BJ (cell line): ENCODE measurements at regions not wholly inside any gene's neighbourhood (a gene's known extent, or its start where the extent isn't known, plus 50 kb on each side); places are given as distances from the start of the nearest gene placed in this dataset.

Experiments used
- CTCF ChIA-PET: fragments of 350-600 bp; formaldehyde crosslinking; extraction: SDS; loops from one replicate; lab custom pipeline; 2021; ENCODE audit warnings: antibody characterized with exemption, inconsistent platforms; lab: Yijun Ruan, JAX
- POLR2A ChIA-PET: fragments of 300-600 bp; sonication (Branson Sonifier 250); formaldehyde crosslinking; extraction: SDS; loops from one replicate; lab custom pipeline; 2021; ENCODE audit warnings: antibody characterized with exemption; lab: Charles Lee
- DNase-seq: peaks from one replicate; pipeline ENCODE4 v3.0.0-alpha.2; 2011; ENCODE audit warnings: low read depth
- H3K27me3 ChIP-seq: 2 replicates; pipeline ENCODE4 v1.6.0; 2011; ENCODE audit warnings: low read length; ENCODE audit not compliant: control insufficient read depth, insufficient read depth
- H3K36me3 ChIP-seq: 2 replicates; pipeline ENCODE4 v1.5.1; 2011; ENCODE audit warnings: low read length; ENCODE audit not compliant: control insufficient read depth, insufficient read depth
- H3K4me3 ChIP-seq: 2 replicates; pipeline ENCODE4 v1.5.1; 2011; ENCODE audit warnings: low read depth, mild to moderate bottlenecking, control low read depth, low read length
- TF ChIP-seq, protein P1 (sequence below): IDR thresholded peaks from 2 replicates; pipeline ENCODE4 v1.5.1; 2011; ENCODE audit warnings: low read depth, mild to moderate bottlenecking, control low read depth, inconsistent platforms, low read length, moderate library complexity; ENCODE audit not compliant: insufficient read depth

DNA sequence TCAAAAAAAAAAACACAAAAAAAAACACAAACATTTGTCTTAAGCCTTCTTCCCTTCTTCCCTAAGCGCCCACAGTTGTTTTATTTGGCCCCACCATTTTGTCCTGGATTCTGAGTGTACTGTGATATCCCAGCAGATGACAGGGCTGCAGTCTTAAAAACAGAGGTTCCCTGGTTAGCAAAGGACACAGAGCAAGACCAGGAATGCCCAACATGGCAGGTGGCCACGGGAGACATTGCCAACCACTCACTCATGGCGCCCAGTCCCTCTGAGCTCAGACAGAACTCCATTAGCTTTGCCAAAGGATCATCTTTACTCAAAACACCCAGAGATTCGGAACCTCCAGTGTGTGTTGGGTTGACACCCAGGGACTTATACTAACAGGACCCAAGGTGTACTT, 249.3 kb downstream of the MRTFB start:
- Histone ChIP-seq H3K4me3 (no peak overlapping the region), H3K36me3 (peaks cover 3% of the 10 kb centered on the region; the same call in 1 of the 2 replicates), H3K27me3 (no peaks in the 10 kb centered on the region)
- POLR2A ChIA-PET = no interaction called here
- TF ChIP-seq, protein P1, sequence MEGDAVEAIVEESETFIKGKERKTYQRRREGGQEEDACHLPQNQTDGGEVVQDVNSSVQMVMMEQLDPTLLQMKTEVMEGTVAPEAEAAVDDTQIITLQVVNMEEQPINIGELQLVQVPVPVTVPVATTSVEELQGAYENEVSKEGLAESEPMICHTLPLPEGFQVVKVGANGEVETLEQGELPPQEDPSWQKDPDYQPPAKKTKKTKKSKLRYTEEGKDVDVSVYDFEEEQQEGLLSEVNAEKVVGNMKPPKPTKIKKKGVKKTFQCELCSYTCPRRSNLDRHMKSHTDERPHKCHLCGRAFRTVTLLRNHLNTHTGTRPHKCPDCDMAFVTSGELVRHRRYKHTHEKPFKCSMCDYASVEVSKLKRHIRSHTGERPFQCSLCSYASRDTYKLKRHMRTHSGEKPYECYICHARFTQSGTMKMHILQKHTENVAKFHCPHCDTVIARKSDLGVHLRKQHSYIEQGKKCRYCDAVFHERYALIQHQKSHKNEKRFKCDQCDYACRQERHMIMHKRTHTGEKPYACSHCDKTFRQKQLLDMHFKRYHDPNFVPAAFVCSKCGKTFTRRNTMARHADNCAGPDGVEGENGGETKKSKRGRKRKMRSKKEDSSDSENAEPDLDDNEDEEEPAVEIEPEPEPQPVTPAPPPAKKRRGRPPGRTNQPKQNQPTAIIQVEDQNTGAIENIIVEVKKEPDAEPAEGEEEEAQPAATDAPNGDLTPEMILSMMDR = no peak
- CTCF ChIA-PET = no interaction called here
- DNase-seq = no peak
